Astrocyte (in vitro differentiated cells and primary cell): ENCODE measurements at regions not wholly inside any gene's neighbourhood (a gene's known extent, or its start where the extent isn't known, plus 50 kb on each side); places are given as distances from the start of the nearest gene placed in this dataset.

ENCODE experiments used
- DNase-seq: peaks from one replicate; pipeline ENCODE4 v3.0.0-alpha.2; 2010; ENCODE audit warnings: low read depth
- FAIRE-seq: peaks from 2 replicates; lab custom pipeline; 2011; peaks lifted over from hg19 to GRCh38; lab: Jason Lieb, UNC
- H2AFZ ChIP-seq: 2 replicates; pipeline ENCODE4 v1.6.0; 2012; ENCODE audit warnings: low read depth, low read length, inconsistent platforms
- H3K27ac ChIP-seq: 2 replicates; pipeline ENCODE4 v1.5.1; 2011; ENCODE audit warnings: low read depth, low read length, inconsistent platforms
- H3K27me3 ChIP-seq: 2 replicates; pipeline ENCODE4 v1.6.0; 2011; ENCODE audit warnings: low read length, inconsistent platforms; ENCODE audit not compliant: insufficient read depth
- H3K36me3 ChIP-seq: 2 replicates; pipeline ENCODE4 v1.5.1; 2011; ENCODE audit warnings: low read length, inconsistent platforms; ENCODE audit not compliant: insufficient read depth
- H3K4me1 ChIP-seq: 2 replicates; pipeline ENCODE4 v1.5.1; 2011; ENCODE audit warnings: low read length, inconsistent platforms; ENCODE audit not compliant: insufficient read depth
- H3K4me2 ChIP-seq: 2 replicates; pipeline ENCODE4 v1.6.0; 2012; ENCODE audit warnings: low read length, inconsistent platforms
- H3K4me3 ChIP-seq: 2 replicates; pipeline ENCODE4 v1.5.1; 2011; ENCODE audit warnings: low read depth, mild to moderate bottlenecking, low read length, inconsistent platforms; ENCODE audit not compliant: insufficient read depth
- H3K79me2 ChIP-seq: 2 replicates; pipeline ENCODE4 v1.6.0; 2012; ENCODE audit warnings: mild to moderate bottlenecking, low read length, inconsistent platforms; ENCODE audit not compliant: insufficient read depth
- H3K9ac ChIP-seq: 2 replicates; pipeline ENCODE4 v1.6.0; 2012; ENCODE audit warnings: mild to moderate bottlenecking, low read length, inconsistent platforms
- H3K9me3 ChIP-seq: 2 replicates; pipeline ENCODE4 v1.5.1; 2012; ENCODE audit warnings: low read depth, mild to moderate bottlenecking, low read length, inconsistent platforms; ENCODE audit not compliant: insufficient read depth
- H4K20me1 ChIP-seq: 2 replicates; pipeline ENCODE4 v1.6.0; 2012; ENCODE audit warnings: low read length, inconsistent platforms; ENCODE audit not compliant: insufficient read depth
- H3K27ac Mint-ChIP-seq: one replicate; pipeline ENCODE4 v1.8.0; 2021; ENCODE audit warnings: mild to moderate bottlenecking, mixed read lengths; ENCODE audit not compliant: unreplicated experiment
- H3K27me3 Mint-ChIP-seq: one replicate; pipeline ENCODE4 v1.8.0; 2021; ENCODE audit warnings: low read depth, mixed read lengths; ENCODE audit not compliant: unreplicated experiment
- H3K36me3 Mint-ChIP-seq: one replicate; pipeline ENCODE4 v1.8.0; 2021; ENCODE audit warnings: low read depth, mixed read lengths; ENCODE audit not compliant: unreplicated experiment
- H3K4me1 Mint-ChIP-seq: one replicate; pipeline ENCODE4 v1.8.0; 2021; ENCODE audit warnings: low read depth, mixed read lengths; ENCODE audit not compliant: unreplicated experiment
- H3K4me3 Mint-ChIP-seq: one replicate; pipeline ENCODE4 v1.8.0; 2021; ENCODE audit warnings: mild to moderate bottlenecking, moderate library complexity, mixed read lengths; ENCODE audit not compliant: unreplicated experiment
- H3K9me3 Mint-ChIP-seq: one replicate; pipeline ENCODE4 v1.8.0; 2021; ENCODE audit warnings: mild to moderate bottlenecking, mixed read lengths; ENCODE audit not compliant: unreplicated experiment
- EZH2 ChIP-seq: IDR thresholded peaks from 2 replicates; pipeline ENCODE4 v1.6.1; 2012; ENCODE audit warnings: mild to moderate bottlenecking, low read length, inconsistent platforms; ENCODE audit not compliant: insufficient read depth
- TF ChIP-seq, protein P1 (sequence below): IDR thresholded peaks from 2 replicates; pipeline ENCODE4 v1.5.1; 2011; ENCODE audit warnings: low read depth, mild to moderate bottlenecking, inconsistent platforms, low read length, moderate library complexity; ENCODE audit not compliant: insufficient read depth

GRCh38 chr13:34654203-34654602, 287.9 kb upstream of the NBEA start:
- no peak overlapping the region for H3K4me3 Mint-ChIP-seq
- no peaks in the 10 kb centered on the region for H3K36me3 ChIP-seq
- peaks cover 9% of the 10 kb centered on the region for H3K9me3 Mint-ChIP-seq
- no peaks in the 10 kb centered on the region for H3K27me3 ChIP-seq
- no peaks in the 10 kb centered on the region for H3K36me3 Mint-ChIP-seq
- DNase-seq, result peak; percentile 58
- H3K4me3 ChIP-seq, result no peak overlapping the region
- H3K79me2 ChIP-seq, result no peaks in the 10 kb centered on the region
- no peaks in the 10 kb centered on the region for H4K20me1 ChIP-seq
- no peak overlapping the region for H3K9ac ChIP-seq
- FAIRE-seq, result no peak
- no peak overlapping the region for H3K27ac ChIP-seq
- H3K27ac Mint-ChIP-seq, result peak overlapping the region; percentile 44
- TF ChIP-seq, protein P1, sequence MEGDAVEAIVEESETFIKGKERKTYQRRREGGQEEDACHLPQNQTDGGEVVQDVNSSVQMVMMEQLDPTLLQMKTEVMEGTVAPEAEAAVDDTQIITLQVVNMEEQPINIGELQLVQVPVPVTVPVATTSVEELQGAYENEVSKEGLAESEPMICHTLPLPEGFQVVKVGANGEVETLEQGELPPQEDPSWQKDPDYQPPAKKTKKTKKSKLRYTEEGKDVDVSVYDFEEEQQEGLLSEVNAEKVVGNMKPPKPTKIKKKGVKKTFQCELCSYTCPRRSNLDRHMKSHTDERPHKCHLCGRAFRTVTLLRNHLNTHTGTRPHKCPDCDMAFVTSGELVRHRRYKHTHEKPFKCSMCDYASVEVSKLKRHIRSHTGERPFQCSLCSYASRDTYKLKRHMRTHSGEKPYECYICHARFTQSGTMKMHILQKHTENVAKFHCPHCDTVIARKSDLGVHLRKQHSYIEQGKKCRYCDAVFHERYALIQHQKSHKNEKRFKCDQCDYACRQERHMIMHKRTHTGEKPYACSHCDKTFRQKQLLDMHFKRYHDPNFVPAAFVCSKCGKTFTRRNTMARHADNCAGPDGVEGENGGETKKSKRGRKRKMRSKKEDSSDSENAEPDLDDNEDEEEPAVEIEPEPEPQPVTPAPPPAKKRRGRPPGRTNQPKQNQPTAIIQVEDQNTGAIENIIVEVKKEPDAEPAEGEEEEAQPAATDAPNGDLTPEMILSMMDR, result no peak
- TF ChIP-seq EZH2, result no peak
- H3K4me2 ChIP-seq, result no peak overlapping the region
- no peaks in the 10 kb centered on the region for H3K4me1 ChIP-seq
- no peaks in the 10 kb centered on the region for H3K9me3 ChIP-seq
- no peak overlapping the region for H2AFZ ChIP-seq
- H3K4me1 Mint-ChIP-seq, result peaks cover 12% of the 10 kb centered on the region
- H3K27me3 Mint-ChIP-seq, result no peaks in the 10 kb centered on the region

DNA sequence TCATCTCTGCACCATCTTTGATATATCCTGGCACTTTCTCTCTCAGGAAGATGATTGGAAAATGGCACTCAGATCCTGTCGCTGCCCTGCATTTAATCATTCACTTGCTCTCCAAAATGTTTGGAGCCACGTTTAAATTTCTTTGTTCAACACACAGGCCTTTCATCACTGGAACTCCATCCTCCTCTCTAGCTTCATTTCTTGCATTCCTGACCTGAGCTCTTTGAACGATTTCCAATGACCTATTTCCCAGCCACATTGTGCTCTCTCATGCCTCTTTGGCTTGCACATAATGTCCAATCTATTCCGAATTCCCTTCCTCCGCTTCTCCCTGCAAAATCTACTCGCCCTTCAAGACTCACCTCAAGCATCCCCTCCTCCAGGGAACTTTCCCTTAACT, 287.4 kb upstream of the NBEA start:
- Histone ChIP-seq H4K20me1 (no peaks in the 10 kb centered on the region), H3K4me1 (no peaks in the 10 kb centered on the region), H3K9me3 (no peaks in the 10 kb centered on the region), H3K27ac (no peak overlapping the region), H3K79me2 (no peaks in the 10 kb centered on the region), H3K9ac (no peak overlapping the region), H3K36me3 (no peaks in the 10 kb centered on the region), H3K4me2 (peak overlapping the region; percentile 5), H3K4me3 (no peak overlapping the region), H2AFZ (no peak overlapping the region), H3K27me3 (no peaks in the 10 kb centered on the region)
- no peak overlapping the region for H3K4me3 Mint-ChIP-seq
- DNase-seq (peak; percentile 73), FAIRE-seq (no peak)
- H3K27ac Mint-ChIP-seq, result peak overlapping the region; percentile 44
- peaks cover 12% of the 10 kb centered on the region for H3K4me1 Mint-ChIP-seq
- no peaks in the 10 kb centered on the region for H3K27me3 Mint-ChIP-seq
- H3K36me3 Mint-ChIP-seq, result no peaks in the 10 kb centered on the region
- TF ChIP-seq, protein P1, result no peak
- no peak for TF ChIP-seq EZH2
- H3K9me3 Mint-ChIP-seq, result peaks cover 9% of the 10 kb centered on the region

DNA sequence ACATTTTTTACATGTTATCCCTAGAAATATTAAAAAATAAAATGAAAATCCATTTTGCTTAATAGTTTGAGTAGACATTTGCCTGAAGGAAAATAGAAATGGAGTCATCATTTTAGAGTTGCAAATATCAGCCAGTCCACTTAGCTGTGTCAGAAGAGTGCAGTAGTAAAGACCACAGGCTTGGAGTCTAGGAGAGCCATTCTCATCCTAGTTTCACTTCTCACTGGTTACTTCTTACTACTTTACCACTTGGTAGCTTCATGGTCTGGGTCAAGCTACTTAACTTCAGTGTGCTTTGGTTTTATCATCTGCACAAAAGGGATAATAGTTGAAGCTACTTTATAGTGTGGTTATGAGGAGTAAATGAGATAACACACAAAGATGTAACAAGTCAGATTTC, 286.5 kb upstream of the NBEA start:
- Histone ChIP-seq H3K4me1 (no peaks in the 10 kb centered on the region), H3K27me3 (no peaks in the 10 kb centered on the region), H3K4me2 (no peak overlapping the region), H3K9me3 (no peaks in the 10 kb centered on the region), H3K79me2 (no peaks in the 10 kb centered on the region), H3K9ac (no peak overlapping the region), H4K20me1 (no peaks in the 10 kb centered on the region), H2AFZ (no peak overlapping the region), H3K4me3 (no peak overlapping the region), H3K27ac (no peak overlapping the region), H3K36me3 (no peaks in the 10 kb centered on the region)
- no peak overlapping the region for H3K27ac Mint-ChIP-seq
- peaks cover 9% of the 10 kb centered on the region for H3K9me3 Mint-ChIP-seq
- FAIRE-seq, result no peak
- TF ChIP-seq, protein P1, result no peak
- no peak for TF ChIP-seq EZH2
- no peak for DNase-seq
- H3K27me3 Mint-ChIP-seq, result no peaks in the 10 kb centered on the region
- H3K4me1 Mint-ChIP-seq, result peaks cover 12% of the 10 kb centered on the region
- H3K36me3 Mint-ChIP-seq, result no peaks in the 10 kb centered on the region
- H3K4me3 Mint-ChIP-seq, result no peak overlapping the region
